HG03442 (cell line): ENCODE measurements at regions not wholly inside any gene's neighbourhood (a gene's known extent, or its start where the extent isn't known, plus 50 kb on each side); places are given as distances from the start of the nearest gene placed in this dataset.

Source experiments
- ATAC-seq: cut with Tn5 transposase; IDR thresholded peaks from one replicate; pipeline ENCODE4 v1.9.1; 2021; ENCODE audit warnings: mild to moderate bottlenecking, moderate library complexity; ENCODE audit not compliant: unreplicated experiment

DNA sequence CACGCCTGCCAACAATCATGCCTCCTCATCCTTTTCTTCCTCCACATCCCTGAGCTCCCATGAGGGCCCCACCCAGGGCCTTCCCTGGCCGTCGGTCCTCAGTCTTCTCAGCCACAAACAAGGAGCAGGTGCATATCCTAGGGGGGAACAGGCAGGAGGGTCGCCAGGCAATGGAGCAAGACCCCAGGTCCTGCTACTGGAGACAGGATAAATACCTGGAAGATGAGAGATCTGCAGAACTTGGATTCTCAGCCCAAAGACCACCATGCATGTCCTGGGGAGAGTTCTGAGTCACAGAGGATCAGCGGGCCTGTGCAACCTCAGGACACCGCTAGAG, 344.7 kb upstream of the TSHZ3 start:
- no peak for ATAC-seq

GRCh38 chr19:31694761-31695160, 345.5 kb upstream of the TSHZ3 start:
- ATAC-seq: no peak

DNA sequence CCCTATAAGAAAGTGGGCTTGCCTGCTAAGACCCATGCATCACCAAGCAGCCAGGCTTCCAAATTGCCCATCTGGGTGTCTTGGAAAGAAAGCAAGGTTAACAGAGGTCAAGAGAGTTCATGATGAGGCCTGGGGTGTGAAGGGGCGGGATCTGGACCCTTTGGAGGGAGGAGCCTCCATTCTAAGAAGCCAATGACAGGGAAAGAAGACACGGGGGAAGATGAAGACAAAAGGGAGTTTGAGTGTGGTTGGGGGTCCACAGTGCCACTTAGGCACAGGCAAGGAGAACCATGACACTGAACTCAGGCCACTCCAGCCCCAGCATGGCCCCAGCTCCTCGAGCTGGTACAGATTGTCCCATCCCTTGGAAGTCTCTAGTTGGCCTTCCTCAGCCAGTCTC, 350.2 kb upstream of the TSHZ3 start:
- ATAC-seq: no peak

- no peak for ATAC-seq
Observed at GRCh38 chr19:31701146-31701545, 351.9 kb upstream of the TSHZ3 start.

DNA sequence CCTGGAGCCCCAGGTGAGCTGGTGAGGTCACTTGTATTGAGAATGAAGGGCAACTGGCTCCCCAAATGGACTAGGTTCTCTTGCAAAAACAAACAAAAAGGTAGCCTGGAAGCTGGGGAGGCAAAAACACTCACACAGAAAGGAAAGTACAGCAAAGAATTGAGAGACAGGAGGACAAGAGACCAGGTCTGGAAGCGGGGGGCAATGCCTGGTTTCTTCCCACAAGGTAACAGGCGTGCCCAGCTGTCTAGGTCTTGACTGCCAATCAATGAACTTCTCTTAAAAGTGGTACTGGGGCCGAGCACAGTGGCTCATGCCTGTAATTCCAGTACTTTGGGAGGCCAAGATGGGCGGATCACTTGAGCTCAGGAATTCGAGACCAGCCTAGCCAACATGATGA, 356.4 kb upstream of the TSHZ3 start:
- ATAC-seq: no peak

DNA sequence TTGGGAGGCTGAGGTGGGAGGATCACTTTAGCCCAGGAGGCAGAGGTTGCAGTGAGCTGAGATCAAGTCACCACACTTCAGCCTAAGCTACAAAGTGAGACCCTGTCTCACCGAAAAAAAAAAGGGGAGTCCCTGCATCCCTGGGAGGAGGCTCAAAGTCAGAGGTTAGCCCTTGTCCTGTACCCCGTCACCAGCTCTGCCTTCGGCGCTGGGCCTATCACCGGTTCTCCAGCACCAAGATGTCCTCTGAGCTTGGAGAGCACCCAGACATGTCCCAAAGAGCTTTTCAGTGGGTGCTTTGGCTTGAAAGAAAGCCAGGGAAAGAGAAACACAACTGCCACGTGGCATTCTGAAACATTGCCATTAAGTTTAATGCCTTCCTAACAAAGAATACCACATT, 356.9 kb upstream of the TSHZ3 start:
- ATAC-seq: no peak

DNA sequence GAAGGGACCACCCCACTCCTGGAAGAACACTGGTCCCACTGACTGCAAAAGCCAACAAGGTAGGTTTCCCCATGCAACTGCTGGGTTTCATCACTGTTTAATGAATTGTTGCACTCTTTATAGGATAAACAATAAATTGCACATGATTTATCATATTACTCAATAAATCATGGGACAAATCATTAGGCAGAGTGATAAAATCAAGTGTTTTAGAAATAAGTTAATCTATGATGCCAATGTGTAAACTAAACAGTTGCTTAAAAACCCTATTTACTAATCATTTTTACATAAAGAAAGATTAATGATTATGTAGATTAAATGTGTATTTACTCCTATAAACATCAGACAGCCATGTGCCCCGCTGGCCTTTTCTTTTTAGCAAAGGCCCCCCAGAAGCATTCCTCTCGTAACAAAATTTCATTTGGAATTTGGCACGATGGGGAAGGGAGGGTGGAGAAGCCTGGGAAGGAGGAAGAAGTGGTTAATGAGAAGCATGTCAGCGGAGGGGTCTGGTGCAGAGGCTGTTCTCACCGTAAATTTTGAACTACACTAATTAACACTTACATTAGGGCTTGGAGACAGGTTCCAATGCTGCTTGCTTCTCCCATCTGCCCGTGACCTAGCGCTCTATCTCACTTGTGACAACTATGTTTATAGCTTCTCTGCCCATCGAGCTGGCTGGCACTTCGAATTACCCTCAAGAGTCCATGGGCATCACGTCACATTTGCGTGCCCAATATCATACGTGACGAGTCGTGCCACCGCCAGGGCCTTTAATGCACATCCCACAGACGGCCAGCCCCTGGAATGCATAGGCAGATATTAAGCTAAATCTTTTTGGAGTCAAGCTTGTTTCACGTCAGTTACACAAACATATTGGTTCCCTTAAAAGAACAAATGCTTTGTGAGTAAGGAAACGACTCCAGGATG, 357.7 kb upstream of the TSHZ3 start:
- ATAC-seq: no peak

DNA sequence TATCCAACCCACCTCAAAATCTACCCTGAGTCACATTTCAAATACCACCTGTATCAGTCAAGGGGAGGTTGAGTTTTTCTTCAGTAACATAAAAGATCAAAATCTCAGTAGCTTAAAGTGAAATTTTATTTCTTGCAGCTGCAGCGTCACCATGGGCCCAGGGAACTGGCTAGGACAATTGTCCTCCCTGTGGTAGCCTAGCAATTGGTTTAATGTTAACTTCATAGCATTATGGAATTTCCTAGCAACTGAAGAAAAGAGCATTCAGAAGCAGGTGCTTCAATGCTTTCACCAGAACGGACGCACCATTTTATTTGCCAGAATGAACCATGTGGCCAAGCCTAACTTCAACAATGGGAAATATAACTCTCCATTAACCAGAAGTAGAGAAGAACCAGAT, 359.3 kb upstream of the TSHZ3 start:
- ATAC-seq: no peak

GRCh38 chr19:31709476-31709875, 360.2 kb upstream of the TSHZ3 start:
- ATAC-seq: no peak

DNA sequence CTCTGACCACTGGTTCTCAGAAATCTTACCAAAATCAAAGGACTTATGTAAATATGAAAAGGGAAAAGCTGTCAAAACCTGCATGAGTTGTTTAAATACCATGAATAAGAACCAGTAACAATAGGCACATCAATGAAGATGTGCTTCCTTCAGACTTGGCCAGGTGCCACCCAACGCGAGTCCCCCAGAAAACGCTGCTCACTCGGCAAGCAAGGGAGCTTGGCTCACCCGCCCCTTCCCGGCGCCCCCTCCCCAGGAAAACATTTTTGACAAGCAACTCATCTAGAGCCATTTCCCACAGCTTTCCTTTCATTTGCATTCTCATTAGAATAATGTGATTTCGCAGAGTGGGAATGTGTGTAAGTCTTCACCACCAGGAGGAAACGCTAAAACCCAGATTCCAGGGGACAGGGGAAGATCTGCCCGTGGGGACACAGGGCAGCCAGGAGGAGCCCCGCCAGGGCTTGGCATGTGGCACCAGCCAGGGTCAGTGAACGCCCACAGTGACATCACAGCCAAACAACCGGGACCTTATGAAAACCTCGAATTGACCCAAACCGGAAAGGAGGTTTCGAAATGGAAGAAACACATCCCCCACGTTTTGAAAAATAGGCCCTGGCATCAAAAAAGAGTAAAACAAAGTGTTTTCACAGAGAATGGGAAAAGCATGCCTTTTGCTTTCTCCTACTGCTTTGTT, 366.2 kb upstream of the TSHZ3 start:
- ATAC-seq: no peak

GRCh38 chr19:31716826-31717225, 367.6 kb upstream of the TSHZ3 start:
- ATAC-seq: no peak

DNA sequence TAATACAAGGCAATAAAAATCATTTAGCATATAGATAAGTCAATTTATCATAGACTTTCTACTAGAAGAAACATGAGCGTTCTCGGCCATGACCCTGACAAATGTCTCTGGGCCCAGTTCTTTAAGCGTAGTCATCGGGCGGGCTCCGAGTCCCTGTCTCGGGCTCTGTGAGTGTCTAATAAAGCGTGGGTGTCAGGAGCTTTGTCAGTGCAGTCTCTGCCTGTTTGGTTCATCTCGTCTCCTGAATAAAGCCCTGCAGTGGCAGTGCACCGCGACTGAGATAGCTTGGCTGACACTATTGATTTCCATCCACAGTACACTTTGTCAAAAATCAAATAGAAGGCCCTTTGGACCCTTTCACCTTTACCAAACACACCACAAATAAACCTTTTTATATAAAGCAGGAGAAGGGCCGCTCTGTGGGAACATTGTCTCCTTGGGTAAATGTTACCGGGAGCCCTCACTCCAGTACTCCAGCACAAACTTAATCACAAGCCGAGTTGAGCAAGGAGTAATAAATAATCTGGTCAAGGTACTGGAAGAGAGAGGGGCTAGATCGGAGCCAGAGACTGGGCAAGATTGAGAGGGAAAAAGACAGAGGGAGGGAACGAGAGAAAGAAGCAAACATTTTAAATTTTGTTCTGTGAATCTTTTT, 368.2 kb upstream of the TSHZ3 start:
- no peak for ATAC-seq

- no peak for ATAC-seq
Observed at GRCh38 chr19:31718032-31718431, 368.8 kb upstream of the TSHZ3 start.

- ATAC-seq: no peak
Observed at GRCh38 chr19:31718898-31719297, 369.7 kb upstream of the TSHZ3 start.

DNA sequence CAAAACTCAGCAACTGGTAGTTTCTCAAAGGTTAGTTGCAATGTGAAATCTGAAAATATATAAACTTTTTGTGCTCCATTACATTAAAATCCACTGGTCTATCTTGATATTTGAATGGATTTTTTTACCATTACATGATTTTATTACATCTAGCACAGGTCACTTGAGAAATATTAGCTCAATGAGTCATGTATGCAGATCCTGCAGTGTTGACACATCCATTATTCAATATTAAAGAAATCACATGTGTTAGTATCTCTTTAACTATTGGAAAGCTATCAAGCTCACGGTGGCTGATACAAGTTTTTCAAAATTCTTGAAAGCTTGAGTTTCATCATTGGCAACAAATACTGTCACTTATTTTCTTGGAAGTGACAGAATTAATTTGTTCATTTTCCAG, 373.9 kb upstream of the TSHZ3 start:
- ATAC-seq: no peak

DNA sequence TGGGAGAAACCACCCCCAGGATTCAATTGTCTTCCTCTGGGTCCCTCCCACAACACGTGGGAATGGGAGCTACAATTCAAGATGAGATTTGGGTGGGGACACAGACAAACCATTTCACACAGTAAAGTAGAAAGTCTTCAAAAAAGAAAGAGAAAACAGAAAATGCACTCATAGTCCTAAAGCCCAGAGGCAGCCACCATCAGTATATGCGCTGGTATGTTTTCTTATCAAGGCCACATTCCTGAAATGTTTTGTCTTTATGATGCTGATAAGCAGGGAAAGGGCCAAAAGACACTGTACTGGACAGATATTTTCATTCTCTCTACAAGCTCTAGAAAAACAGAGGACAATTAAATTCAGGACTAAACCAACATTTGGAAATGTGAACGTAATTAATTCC, 375.8 kb upstream of the TSHZ3 start:
- ATAC-seq: no peak

DNA sequence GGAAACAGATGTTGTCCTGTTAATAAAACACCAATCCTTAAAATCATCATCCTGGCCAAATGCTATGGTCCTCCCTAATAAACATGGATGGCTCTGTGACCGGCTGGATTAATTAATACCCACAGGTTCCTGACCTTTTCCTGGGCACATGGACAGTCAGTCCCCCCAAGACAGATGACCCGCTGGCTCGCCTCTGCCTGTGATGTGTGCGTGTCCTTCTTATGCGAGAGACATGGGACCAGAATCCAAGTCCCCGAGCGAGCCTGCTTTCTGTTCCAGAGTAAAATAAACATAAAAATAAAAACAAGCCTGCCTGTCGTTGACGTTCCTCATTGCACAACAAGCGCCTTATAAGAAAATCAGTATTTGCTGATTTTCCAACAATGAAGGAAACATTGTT, 378.3 kb upstream of the TSHZ3 start:
- ATAC-seq: no peak

GRCh38 chr19:31730270-31730669, 381.0 kb upstream of the TSHZ3 start:
- no peak for ATAC-seq

DNA sequence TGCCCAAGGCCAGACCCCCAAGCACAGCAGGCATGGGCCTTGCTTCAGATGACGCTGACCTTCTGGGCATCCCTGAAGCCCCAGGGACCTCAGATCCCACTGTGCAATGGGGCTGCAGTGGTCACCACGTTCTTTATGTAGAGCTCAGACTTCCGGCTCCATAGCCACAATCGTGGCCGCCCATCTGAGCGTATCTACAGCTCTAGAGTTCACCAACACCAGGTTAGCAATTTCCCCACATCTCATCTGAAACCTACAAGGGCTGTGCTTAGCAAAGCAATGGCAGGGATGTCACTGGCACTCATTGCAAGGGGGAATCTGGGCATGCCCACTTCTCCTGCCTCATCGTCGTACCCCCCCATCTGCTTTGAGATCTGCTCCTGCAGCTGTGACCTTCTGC, 384.4 kb upstream of the TSHZ3 start:
- ATAC-seq: no peak

DNA sequence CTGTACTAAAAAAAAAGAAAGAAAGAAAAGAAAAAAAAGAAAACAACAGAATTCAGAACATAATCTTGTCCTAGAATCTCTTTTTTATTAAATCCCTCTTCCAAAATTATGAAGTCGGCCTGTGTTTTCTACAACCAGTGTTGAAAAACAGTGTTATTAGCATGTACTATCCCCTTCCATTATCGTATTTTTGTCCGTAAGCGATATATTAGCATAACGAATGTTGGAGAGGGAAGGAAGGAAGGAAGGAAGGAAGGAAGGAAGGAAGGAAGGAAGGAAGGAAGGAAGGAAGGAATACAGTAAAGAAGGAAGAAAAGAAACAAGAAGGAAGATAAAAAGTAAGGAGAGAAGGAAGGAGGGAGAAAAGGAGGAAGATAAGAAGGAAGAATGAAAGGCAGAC, 393.0 kb upstream of the TSHZ3 start:
- ATAC-seq: no peak

DNA sequence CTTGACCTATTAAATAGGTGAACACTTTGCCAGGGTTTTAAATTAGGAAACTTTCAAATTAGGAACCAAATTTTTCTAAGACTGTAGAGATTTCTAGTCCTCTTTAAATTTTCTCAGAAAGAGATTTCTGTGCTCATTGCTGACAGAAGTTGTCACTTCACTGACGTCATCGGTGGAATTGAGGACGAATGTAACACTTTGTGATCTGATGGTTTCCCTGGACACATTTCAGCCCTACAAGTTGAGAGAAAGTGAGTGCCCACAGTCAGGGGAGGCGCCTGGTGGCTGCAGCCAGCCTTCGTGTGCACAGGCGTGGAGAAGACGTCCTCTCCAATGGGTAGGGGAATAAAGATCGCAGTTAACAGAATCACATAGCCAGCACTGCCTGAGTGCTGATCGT, 396.5 kb upstream of the TSHZ3 start:
- ATAC-seq: no peak

GRCh38 chr19:31749231-31749630, 400.0 kb upstream of the TSHZ3 start:
- ATAC-seq: no peak
